ENCODE measurements at regions not wholly inside any gene's neighbourhood (a gene's known extent, or its start where the extent isn't known, plus 50 kb on each side); places are given as distances from the start of the nearest gene placed in this dataset.

GRCh38 chr18:73318739-73319479, 451.1 kb upstream of the NETO1 start:
- no peak for TF ChIP-seq CTCF (IDR thresholded peaks at IDR 0.05)
- POLR2A ChIA-PET = no interaction called here

GRCh38 chr18:73316513-73316912, 448.7 kb upstream of the NETO1 start:
- ChIA-PET POLR2A (no interaction called here), CTCF (no interaction called here)
- peaks cover 2% of the 10 kb centered on the region for H3K9me3 Mint-ChIP-seq
- H3K4me3 Mint-ChIP-seq = no peak overlapping the region
- DNase-seq (no peak), ATAC-seq (ENCODE audit: low read depth) (no peak)
- H3K27ac Mint-ChIP-seq = no peak overlapping the region
- no peaks in the 10 kb centered on the region for H3K27me3 Mint-ChIP-seq
- H3K36me3 Mint-ChIP-seq (ENCODE audit: low read depth) = no peaks in the 10 kb centered on the region
- no peak for TF ChIP-seq CTCF (IDR thresholded peaks at IDR 0.05)
- intact Hi-C loops (cut with micrococcal nuclease) = no loop called here
- no peaks in the 10 kb centered on the region for H3K4me1 Mint-ChIP-seq

More at GRCh38 chr18:73318739-73319479, 451.1 kb upstream of the NETO1 start:
- intact Hi-C loops (cut with micrococcal nuclease) = no loop called here
- Mint-ChIP-seq H3K4me1 (no peaks in the 10 kb centered on the region), H3K27me3 (no peaks in the 10 kb centered on the region), H3K36me3 (ENCODE audit: low read depth) (no peaks in the 10 kb centered on the region), H3K27ac (no peak overlapping the region), H3K4me3 (no peak overlapping the region), H3K9me3 (no peaks in the 10 kb centered on the region)
- CTCF ChIA-PET = no interaction called here
- ATAC-seq (ENCODE audit: low read depth) (no peak), DNase-seq (no peak)

GRCh38 chr18:73315381-73315780, 447.6 kb upstream of the NETO1 start:
- DNase-seq (no peak), ATAC-seq (ENCODE audit: low read depth) (no peak)
- Mint-ChIP-seq H3K27me3 (no peaks in the 10 kb centered on the region), H3K4me3 (no peak overlapping the region), H3K4me1 (no peaks in the 10 kb centered on the region), H3K27ac (no peak overlapping the region), H3K9me3 (peaks cover 4% of the 10 kb centered on the region), H3K36me3 (ENCODE audit: low read depth) (no peaks in the 10 kb centered on the region)
- ChIA-PET POLR2A (no interaction called here), CTCF (no interaction called here)
- intact Hi-C loops (cut with micrococcal nuclease) = no loop called here
- TF ChIP-seq CTCF (IDR thresholded peaks at IDR 0.05) = no peak

- H3K36me3 Mint-ChIP-seq (ENCODE audit: low read depth) = no peaks in the 10 kb centered on the region
- H3K27ac Mint-ChIP-seq = no peak overlapping the region
- ATAC-seq (ENCODE audit: low read depth) (no peak), DNase-seq (no peak)
- no peaks in the 10 kb centered on the region for H3K27me3 Mint-ChIP-seq
- peaks cover 4% of the 10 kb centered on the region for H3K9me3 Mint-ChIP-seq
- CTCF ChIA-PET = no interaction called here
- POLR2A ChIA-PET = no interaction called here
- intact Hi-C loops (cut with micrococcal nuclease) = no loop called here
- no peaks in the 10 kb centered on the region for H3K4me1 Mint-ChIP-seq
- H3K4me3 Mint-ChIP-seq = no peak overlapping the region
- no peak for TF ChIP-seq CTCF (IDR thresholded peaks at IDR 0.05)
Measured at GRCh38 chr18:73313476-73313875, 445.7 kb upstream of the NETO1 start.

- no peak for ATAC-seq (ENCODE audit: low read depth)
Measured at GRCh38 chr18:73296686-73297085, 428.9 kb upstream of the NETO1 start.

More at GRCh38 chr18:73296686-73297085, 428.9 kb upstream of the NETO1 start:
- no peaks in the 10 kb centered on the region for H3K36me3 Mint-ChIP-seq (ENCODE audit: low read depth)
- ChIA-PET CTCF (no interaction called here), POLR2A (no interaction called here)
- no peaks in the 10 kb centered on the region for H3K9me3 Mint-ChIP-seq
- no peak for DNase-seq
- no peak overlapping the region for H3K27ac Mint-ChIP-seq
- H3K4me3 Mint-ChIP-seq = no peak overlapping the region
- H3K27me3 Mint-ChIP-seq = no peaks in the 10 kb centered on the region
- intact Hi-C loops (cut with micrococcal nuclease) = no loop called here
- no peak for TF ChIP-seq CTCF (IDR thresholded peaks at IDR 0.05)
- H3K4me1 Mint-ChIP-seq = no peaks in the 10 kb centered on the region
